Body of pancreas (tissue), 4 donors: ENCODE measurements at regions not wholly inside any gene's neighbourhood (a gene's known extent, or its start where the extent isn't known, plus 50 kb on each side); places are given as distances from the start of the nearest gene placed in this dataset.

ENCODE experiments used
- POLR2A ChIP-seq, 3 donors: fragments of 450-650 bp; IDR thresholded peaks; one replicate each; pipeline ENCODE4 v1.6.1; 2016; ENCODE audit warnings: antibody characterized with exemption in 3 of 3, mild to moderate bottlenecking in 2 of 3
- TF ChIP-seq, protein P1 (sequence below), 7 experiments: fragments of 450-650 bp in 4 of 7; fragments of 200-600 bp in 3 of 7; sonication (generic) in 3 of 7; IDR thresholded peaks; one replicate each; pipeline ENCODE4 v1.5.1; 2016 to 2019; ENCODE audit warnings: antibody characterized with exemption in 7 of 7

DNA sequence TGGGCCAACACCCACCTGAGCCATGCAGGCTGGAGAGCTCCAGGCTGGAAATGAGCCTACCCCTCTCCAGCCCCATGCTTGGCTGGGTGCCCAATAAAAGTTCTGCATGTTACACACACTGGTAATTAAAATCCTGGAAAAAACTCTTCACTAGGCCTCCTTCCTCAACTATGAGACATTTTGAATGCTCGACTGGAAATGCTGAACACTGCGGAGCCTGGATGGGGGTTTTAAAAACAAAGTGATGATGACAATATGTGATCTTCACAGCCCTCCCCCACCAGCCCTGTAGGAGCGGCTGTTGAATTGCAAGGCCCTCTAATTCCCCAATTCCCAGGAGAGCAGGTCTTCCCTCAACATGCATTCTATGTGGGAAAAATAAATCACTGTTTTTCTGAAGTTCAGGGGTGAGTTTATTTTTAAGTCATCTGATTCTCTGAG lies 179.2 kb downstream of the TTC32 start:
- TF ChIP-seq, protein P1, sequence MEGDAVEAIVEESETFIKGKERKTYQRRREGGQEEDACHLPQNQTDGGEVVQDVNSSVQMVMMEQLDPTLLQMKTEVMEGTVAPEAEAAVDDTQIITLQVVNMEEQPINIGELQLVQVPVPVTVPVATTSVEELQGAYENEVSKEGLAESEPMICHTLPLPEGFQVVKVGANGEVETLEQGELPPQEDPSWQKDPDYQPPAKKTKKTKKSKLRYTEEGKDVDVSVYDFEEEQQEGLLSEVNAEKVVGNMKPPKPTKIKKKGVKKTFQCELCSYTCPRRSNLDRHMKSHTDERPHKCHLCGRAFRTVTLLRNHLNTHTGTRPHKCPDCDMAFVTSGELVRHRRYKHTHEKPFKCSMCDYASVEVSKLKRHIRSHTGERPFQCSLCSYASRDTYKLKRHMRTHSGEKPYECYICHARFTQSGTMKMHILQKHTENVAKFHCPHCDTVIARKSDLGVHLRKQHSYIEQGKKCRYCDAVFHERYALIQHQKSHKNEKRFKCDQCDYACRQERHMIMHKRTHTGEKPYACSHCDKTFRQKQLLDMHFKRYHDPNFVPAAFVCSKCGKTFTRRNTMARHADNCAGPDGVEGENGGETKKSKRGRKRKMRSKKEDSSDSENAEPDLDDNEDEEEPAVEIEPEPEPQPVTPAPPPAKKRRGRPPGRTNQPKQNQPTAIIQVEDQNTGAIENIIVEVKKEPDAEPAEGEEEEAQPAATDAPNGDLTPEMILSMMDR (IDR thresholded peaks at IDR 0.05), result no peak
- TF ChIP-seq POLR2A (IDR thresholded peaks at IDR 0.05), result no peak
